Psoas muscle (tissue), 7 donors: ENCODE measurements at regions not wholly inside any gene's neighbourhood (a gene's known extent, or its start where the extent isn't known, plus 50 kb on each side); places are given as distances from the start of the nearest gene placed in this dataset.

Source experiments
- ATAC-seq, 4 donors: fragments of 200-7000 bp; cut with Tn5 transposase; one replicate each; pipeline ENCODE4 v1.9.1; 2020; ENCODE audit warnings: moderate library complexity in 3 of 4, mild to moderate bottlenecking in 2 of 4
- DNase-seq, 2 donors: peaks; one replicate each; pipeline ENCODE4 v3.0.0-alpha.2; 2020
- H3K27ac ChIP-seq: fragments of 200-600 bp; one replicate; pipeline ENCODE4 v1.8.0; 2022
- H3K27me3 ChIP-seq, 3 donors: fragments of 200-600 bp in 1 of 3; one replicate each; pipeline versions ENCODE4 v1.6.1 to v1.8.0; 2013 to 2022; ENCODE audit warnings: low read length in 2 of 3, mild to moderate bottlenecking in 2 of 3, moderate library complexity in 1 of 3; ENCODE audit not compliant: insufficient read depth in 3 of 3
- H3K36me3 ChIP-seq, 2 donors: fragments of 200-600 bp in 1 of 2; one replicate each; pipeline versions ENCODE4 v1.6.1 to v1.8.0; 2013 to 2022; ENCODE audit warnings: low read depth in 1 of 2, mild to moderate bottlenecking in 1 of 2, moderate library complexity in 1 of 2; ENCODE audit not compliant: insufficient read depth in 1 of 2
- H3K4me1 ChIP-seq: fragments of 200-600 bp; one replicate; pipeline ENCODE4 v1.8.0; 2022
- H3K4me3 ChIP-seq: fragments of 200-600 bp; one replicate; pipeline ENCODE4 v1.8.0; 2022; ENCODE audit warnings: mild to moderate bottlenecking
- H3K9me3 ChIP-seq: fragments of 200-600 bp; one replicate; pipeline ENCODE4 v1.8.0; 2022
- CTCF ChIP-seq: fragments of 200-600 bp; IDR thresholded peaks from one replicate; pipeline ENCODE4 v1.8.0; 2022; ENCODE audit warnings: antibody characterized with exemption
- WGBS, 3 donors: extraction: QIAGEN DNeasy Blood & Tissue Kit; methylation state at CpG; one replicate each; pipeline versions ENCODE4 v1.1.6 to v1.1.7; 2013; 5-methylcytosine and 5-hydroxymethylcytosine counted together
- intact Hi-C, 2 donors: fragments of 100-400 bp; cut with DNase I; formaldehyde crosslinking; loops; one replicate each; pipeline versions ENCODE4 v1.11.0 to v1.14.2; 2022
- donor health status: healthy with polysubstance abuse.
- donor health status: DM: no; HTN: no; CAD: no; lungs with moderate emphysema.
- donor health status: Bipolar disorder and iron deficiency.
- donor health status: healthy.
- donor health status: DM: yes; HTN: yes; CAD: no.
- donor health status: DM: no; HTN: no; CAD: no.
- donor health status: DM: yes; HTN: yes; CAD: no.

- DNase-seq (no peak), ATAC-seq (no peak)
- no peak overlapping the region for H3K27ac ChIP-seq
- intact Hi-C loops: no loop called here
- H3K4me3 ChIP-seq: no peak overlapping the region
- TF ChIP-seq CTCF: no peak
- no peaks in the 10 kb centered on the region for H3K4me1 ChIP-seq
- WGBS, 3 donors: 93 to 98% (median 93%) methylated on average over 2 of the region's 2 CpGs
- H3K36me3 ChIP-seq: no peaks in the 10 kb centered on the region
- no peaks in the 10 kb centered on the region for H3K27me3 ChIP-seq
- no peaks in the 10 kb centered on the region for H3K9me3 ChIP-seq
These were observed 109.6 kb upstream of the HIVEP1 start for GRCh38 chr6:11902527-11902926.

DNA sequence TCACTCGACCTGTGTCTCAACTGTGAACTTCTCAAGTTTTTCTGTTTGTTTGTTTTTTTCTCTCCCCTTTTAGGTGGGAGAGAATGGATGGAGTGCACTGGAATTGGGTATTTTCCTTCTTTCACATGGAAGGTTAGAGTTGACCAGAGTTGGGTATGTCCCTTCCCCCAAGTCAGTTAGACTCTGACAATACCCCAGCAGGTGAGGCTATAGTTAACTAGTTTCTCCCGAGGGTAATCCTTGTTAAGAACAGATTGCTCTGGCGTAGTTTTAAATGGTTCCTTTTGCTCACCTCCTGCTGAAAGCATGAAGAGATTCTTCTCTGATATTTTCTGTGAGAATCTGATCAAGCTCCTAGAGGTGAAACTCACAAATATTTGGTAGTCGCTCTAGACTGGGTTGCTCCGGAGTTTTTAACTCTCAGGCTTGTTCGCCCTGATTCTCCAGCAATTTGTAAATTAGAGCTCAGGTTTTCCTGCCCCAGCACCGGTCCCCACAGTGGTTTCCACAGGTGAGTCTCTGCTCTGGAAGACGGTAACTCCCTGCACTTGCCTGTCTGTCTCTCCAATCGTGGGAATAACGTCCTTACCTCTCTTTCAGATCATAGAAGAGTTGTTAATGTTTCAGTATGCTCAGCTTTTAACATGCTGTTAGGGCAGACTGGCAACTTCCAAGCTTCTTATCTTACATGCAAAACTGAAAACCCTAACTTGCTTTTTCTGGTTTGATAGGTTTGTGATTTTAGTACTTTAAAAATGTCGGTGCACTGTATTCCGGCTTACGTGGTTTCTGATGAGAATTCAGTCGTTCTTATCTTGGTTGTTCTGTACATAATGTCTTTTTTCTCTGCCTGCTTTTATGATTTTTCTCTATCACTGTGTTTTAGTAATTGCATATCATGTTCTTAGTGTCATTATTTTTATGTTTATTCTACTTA is 111.2 kb upstream of the HIVEP1 start:
- ATAC-seq: no peak
- no peak for DNase-seq
- Histone ChIP-seq H3K27me3 (no peaks in the 10 kb centered on the region), H3K36me3 (no peaks in the 10 kb centered on the region), H3K4me3 (no peak overlapping the region), H3K9me3 (no peaks in the 10 kb centered on the region), H3K27ac (no peak overlapping the region), H3K4me1 (no peaks in the 10 kb centered on the region)
- TF ChIP-seq CTCF: no peak
- WGBS, 3 donors: 61 to 62% (median 62%) methylated on average over 14 of the region's 14 CpGs
- intact Hi-C loops: no loop called here

DNA sequence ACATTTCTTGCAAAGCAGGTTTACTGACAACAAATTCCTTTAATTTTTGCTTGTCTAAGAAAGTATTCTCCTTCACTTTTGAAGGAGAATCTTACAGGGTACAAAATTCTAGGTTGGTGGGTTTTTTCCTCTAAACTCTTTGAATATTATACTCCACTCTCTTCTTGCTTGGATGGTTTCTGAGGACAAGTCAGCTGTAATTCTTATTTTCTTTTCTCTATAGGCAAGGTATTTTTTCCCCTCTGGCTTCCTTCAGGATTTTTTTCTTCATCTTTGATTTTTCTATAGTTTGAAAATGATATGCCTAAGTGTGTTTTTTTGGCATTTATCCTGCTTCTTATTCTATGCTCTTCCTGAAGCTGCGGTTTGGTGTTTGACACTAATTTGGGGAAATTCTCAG is 112.5 kb upstream of the HIVEP1 start:
- Histone ChIP-seq H3K36me3 (no peaks in the 10 kb centered on the region), H3K27me3 (no peaks in the 10 kb centered on the region), H3K4me1 (no peaks in the 10 kb centered on the region), H3K4me3 (no peak overlapping the region), H3K27ac (no peak overlapping the region), H3K9me3 (no peaks in the 10 kb centered on the region)
- intact Hi-C loops: no loop called here
- no peak for TF ChIP-seq CTCF
- no peak for DNase-seq
- 65 to 74% (median 71%) methylated on average over 1 of the region's 1 CpG for WGBS, 3 donors
- no peak for ATAC-seq

DNA sequence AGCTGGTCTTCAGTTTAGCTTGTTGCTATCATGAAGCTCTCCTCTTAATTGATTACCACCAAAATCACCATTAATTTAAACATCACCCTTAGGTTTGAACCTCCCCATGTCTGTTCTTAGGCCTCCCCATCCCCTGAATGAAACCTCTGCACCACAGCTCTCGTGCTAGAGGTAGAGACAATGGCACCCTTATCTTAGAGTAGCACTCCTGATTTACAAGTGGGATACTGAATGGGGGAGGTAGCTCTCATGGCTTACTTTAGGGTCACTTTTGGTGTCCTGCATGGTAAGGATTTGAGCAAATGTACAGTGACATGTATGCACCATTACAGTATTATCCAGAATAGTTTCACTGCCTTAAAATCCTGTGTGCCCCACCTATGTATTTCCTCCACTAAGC is 115.6 kb upstream of the ADTRP start:
- Histone ChIP-seq H3K9me3 (no peaks in the 10 kb centered on the region), H3K4me1 (no peaks in the 10 kb centered on the region), H3K4me3 (no peak overlapping the region), H3K27ac (no peak overlapping the region), H3K27me3 (no peaks in the 10 kb centered on the region), H3K36me3 (no peaks in the 10 kb centered on the region)
- WGBS, 3 donors: 77 to 94% (median 79%) methylated on average over 1 of the region's 1 CpG
- no peak for TF ChIP-seq CTCF
- intact Hi-C loops: no loop called here
- DNase-seq: no peak
- no peak for ATAC-seq

DNA sequence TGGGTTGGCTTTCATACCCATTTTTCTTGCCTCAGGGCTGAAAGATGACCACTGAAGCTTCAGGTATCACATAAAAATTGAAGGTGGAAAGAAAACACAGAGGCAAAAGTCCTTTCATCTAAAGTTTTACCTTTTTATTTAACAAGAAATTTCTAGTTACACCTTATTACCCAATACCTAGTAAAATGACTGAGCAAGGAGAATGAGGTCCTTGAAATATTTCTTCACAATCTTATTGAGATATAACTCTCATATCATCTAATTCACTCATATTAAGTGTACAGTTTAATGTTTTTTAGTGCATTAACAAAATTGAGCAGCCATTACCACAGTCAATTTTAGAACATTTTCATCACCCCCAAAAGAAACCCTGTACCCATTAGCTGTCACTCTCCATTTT is 112.9 kb upstream of the ADTRP start:
- Histone ChIP-seq H3K4me3 (no peak overlapping the region), H3K4me1 (no peaks in the 10 kb centered on the region), H3K27me3 (no peaks in the 10 kb centered on the region), H3K36me3 (no peaks in the 10 kb centered on the region), H3K27ac (no peak overlapping the region), H3K9me3 (no peaks in the 10 kb centered on the region)
- intact Hi-C loops: no loop called here
- no peak for DNase-seq
- no peak for TF ChIP-seq CTCF
- ATAC-seq: no peak
